Activated T-helper 17 cell treated with anti-CD3 and anti-CD28 coated beads, Interleukin-2, amount 50 U/mL, for 72 hours (primary cell): ENCODE measurements at regions not wholly inside any gene's neighbourhood (a gene's known extent, or its start where the extent isn't known, plus 50 kb on each side); places are given as distances from the start of the nearest gene placed in this dataset.

Source experiments
- ATAC-seq: fragments of 150-1000 bp; cut with Tn5 transposase; replicated peaks from 2 replicates; pipeline ENCODE4 v1.10.0; 2021; ENCODE audit warnings: mild to moderate bottlenecking, moderate library complexity
- H3K27ac Mint-ChIP-seq: one replicate; pipeline ENCODE4 v1.8.0; 2022; ENCODE audit warnings: mixed read lengths
- H3K27me3 Mint-ChIP-seq: one replicate; pipeline ENCODE4 v1.8.0; 2022; ENCODE audit warnings: mixed read lengths
- H3K36me3 Mint-ChIP-seq: one replicate; pipeline ENCODE4 v1.8.0; 2022; ENCODE audit warnings: low read depth, mild to moderate bottlenecking, mixed read lengths
- H3K4me1 Mint-ChIP-seq: one replicate; pipeline ENCODE4 v1.8.0; 2022; ENCODE audit warnings: mixed read lengths
- H3K4me3 Mint-ChIP-seq: one replicate; pipeline ENCODE4 v1.8.0; 2022; ENCODE audit warnings: mild to moderate bottlenecking, mixed read lengths
- H3K9me3 Mint-ChIP-seq: one replicate; pipeline ENCODE4 v1.8.0; 2022; ENCODE audit warnings: mixed read lengths

DNA sequence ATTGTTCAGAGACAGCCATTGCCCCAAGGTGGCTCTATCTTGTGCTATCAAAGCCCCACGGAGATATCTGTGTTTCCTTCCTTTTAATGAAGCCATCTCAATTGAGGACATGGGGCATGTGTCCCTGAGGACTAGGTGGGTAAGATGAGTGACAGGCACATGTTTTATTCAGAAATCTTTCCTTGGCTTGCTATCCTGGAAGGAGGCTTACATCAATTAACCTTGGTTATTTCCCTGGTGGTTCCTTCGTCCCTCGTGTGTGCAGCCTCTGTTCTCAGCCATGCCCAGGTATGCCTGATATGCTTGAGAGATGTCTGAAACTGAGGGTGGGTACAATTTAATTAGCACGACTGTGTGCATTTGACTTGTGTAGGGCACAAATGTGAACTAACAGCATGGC, 102.2 kb upstream of the TUT7 start:
- ATAC-seq = no peak
- H3K27me3 Mint-ChIP-seq = no peaks in the 10 kb centered on the region
- no peak overlapping the region for H3K27ac Mint-ChIP-seq
- no peak overlapping the region for H3K4me3 Mint-ChIP-seq
- H3K4me1 Mint-ChIP-seq = no peaks in the 10 kb centered on the region
- H3K9me3 Mint-ChIP-seq = no peaks in the 10 kb centered on the region
- H3K36me3 Mint-ChIP-seq = no peaks in the 10 kb centered on the region

DNA sequence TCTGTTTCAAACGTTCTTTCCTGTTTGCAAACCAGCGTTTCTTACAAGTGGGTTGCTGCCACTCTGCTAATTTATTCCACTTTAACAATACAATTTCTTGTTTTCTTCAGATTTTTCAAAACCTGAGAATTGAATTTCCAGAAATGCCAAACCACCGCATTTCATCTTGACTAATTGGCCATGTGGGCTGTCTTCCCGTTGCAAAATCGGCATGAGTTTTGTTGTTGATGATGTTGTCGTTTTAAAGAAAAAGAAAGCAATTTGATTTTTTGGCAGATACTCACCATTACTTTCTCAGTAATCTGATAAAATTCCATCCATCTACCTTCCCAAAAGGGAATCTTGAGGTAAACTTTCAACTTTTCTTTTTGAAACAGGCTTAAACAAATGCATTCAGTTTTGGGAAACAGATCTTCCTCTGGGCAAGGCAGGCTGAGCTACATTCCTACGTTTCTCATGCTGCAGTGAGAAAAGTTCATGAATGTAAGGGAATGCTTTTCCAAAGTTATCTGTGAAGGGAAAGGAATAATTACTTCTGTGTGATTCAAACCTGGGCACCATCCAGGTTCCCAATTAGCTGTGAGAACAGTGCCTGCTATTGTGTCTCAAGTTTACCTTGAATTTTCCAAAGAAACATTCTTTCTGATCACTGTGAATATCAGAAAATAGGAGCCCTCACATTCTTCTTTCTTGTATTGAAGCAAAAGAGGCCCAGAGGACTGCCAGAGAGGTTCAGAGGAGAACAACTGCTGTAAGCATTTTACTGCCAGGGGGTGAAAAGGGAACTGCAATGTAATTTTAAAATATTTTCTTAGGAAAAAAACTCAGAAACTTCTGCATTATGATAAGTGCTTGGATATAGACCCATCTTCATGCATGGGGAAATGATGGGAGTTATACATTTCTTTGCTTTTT, 100.7 kb upstream of the TUT7 start:
- Mint-ChIP-seq H3K9me3 (no peaks in the 10 kb centered on the region), H3K27me3 (no peaks in the 10 kb centered on the region), H3K4me3 (no peak overlapping the region), H3K36me3 (no peaks in the 10 kb centered on the region), H3K27ac (no peak overlapping the region), H3K4me1 (no peaks in the 10 kb centered on the region)
- ATAC-seq = no peak

DNA sequence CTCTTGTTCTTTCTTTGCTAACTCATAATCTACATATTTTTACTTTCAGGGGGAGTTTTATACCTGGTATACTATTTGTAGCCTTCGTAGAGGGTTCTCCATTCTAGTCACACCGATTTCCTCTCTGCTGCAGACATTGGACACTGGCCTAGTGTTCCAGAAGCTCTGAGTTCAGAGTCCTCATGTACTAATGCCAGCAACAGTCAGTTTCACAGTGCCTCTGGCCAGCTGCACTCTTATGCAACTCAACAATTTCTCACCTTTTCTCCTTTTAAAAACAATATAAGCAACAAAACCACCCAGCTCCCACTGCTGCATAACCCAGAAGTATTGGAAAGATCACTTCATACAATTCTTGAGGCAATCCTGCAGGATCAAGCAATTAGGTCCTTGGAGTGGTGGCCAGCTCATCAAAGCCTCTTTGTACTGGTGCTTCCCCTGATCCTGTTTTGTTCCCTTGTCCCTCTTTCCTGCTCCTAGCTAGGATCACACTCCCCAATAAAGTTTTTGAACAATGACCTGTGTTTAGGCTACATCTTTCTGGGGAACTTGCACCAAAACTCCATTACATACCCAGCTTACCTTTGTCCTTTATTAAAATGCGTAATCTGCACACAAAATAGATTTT, 98.1 kb upstream of the TUT7 start:
- Mint-ChIP-seq H3K4me1 (no peaks in the 10 kb centered on the region), H3K36me3 (no peaks in the 10 kb centered on the region), H3K27ac (no peak overlapping the region), H3K9me3 (no peaks in the 10 kb centered on the region), H3K27me3 (no peaks in the 10 kb centered on the region), H3K4me3 (no peak overlapping the region)
- no peak for ATAC-seq

DNA sequence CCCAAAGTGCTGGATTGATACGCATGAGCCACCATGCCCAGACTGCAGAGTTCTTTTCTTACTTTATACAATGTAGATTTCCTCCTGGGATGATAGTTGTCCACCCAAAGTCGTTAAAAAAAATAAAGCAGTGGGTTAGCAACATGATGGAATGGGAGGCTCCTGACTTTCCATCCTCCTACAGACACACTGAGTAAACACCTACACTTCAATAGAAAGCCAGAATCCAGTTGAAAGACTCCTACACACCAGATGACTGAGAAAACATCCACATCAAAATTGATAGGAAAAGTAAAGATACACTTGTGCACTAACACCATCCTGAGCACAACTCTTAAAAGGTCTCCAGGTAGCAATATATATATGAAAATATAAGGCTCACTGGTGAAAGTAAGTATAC, 95.0 kb upstream of the TUT7 start:
- Mint-ChIP-seq H3K27me3 (peaks cover 13% of the 10 kb centered on the region), H3K36me3 (no peaks in the 10 kb centered on the region), H3K27ac (no peak overlapping the region), H3K9me3 (no peaks in the 10 kb centered on the region), H3K4me1 (no peaks in the 10 kb centered on the region), H3K4me3 (no peak overlapping the region)
- no peak for ATAC-seq

DNA sequence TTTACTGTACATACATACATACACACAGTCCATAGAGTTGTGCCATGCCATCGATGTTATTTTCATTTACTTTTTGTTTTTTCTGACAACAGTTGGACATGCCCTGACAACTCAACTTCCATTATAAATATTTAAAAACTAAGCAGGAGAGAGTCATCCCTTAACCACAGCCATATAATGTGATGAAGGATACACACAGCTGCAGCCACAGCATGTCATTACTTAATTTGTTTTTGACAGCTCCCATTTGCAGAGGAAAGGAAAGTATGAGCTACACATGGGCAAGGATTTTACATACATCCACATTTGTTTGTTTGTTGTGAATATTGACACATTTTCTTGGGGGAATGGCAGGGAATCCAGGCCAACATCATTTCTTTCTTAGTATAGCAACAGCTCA, 91.5 kb upstream of the TUT7 start:
- Mint-ChIP-seq H3K4me1 (no peaks in the 10 kb centered on the region), H3K4me3 (no peak overlapping the region), H3K36me3 (no peaks in the 10 kb centered on the region), H3K27me3 (peaks cover 23% of the 10 kb centered on the region), H3K9me3 (no peaks in the 10 kb centered on the region), H3K27ac (no peak overlapping the region)
- ATAC-seq = no peak

DNA sequence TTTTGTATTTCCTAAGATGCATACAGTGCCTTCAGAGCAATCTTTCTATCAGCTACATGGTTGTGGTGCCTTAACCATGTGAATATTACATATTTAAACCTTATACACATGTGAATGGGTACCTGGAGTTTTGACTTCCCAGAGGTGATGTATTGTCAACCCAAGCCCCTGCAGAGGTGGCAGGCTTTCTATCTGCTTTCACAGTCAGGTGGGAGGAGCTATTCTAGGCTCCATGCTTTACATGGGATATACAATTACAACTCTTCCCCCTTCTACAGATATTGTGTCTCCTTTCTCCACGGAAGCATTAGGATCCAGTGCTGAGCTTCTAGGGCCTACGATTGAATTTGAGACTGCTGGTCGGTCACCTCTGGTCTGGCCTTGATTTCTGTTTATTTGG, 89.8 kb upstream of the TUT7 start:
- no peaks in the 10 kb centered on the region for H3K36me3 Mint-ChIP-seq
- H3K4me1 Mint-ChIP-seq = no peaks in the 10 kb centered on the region
- peaks cover 23% of the 10 kb centered on the region for H3K27me3 Mint-ChIP-seq
- no peak for ATAC-seq
- no peaks in the 10 kb centered on the region for H3K9me3 Mint-ChIP-seq
- H3K27ac Mint-ChIP-seq = no peak overlapping the region
- H3K4me3 Mint-ChIP-seq = no peak overlapping the region

DNA sequence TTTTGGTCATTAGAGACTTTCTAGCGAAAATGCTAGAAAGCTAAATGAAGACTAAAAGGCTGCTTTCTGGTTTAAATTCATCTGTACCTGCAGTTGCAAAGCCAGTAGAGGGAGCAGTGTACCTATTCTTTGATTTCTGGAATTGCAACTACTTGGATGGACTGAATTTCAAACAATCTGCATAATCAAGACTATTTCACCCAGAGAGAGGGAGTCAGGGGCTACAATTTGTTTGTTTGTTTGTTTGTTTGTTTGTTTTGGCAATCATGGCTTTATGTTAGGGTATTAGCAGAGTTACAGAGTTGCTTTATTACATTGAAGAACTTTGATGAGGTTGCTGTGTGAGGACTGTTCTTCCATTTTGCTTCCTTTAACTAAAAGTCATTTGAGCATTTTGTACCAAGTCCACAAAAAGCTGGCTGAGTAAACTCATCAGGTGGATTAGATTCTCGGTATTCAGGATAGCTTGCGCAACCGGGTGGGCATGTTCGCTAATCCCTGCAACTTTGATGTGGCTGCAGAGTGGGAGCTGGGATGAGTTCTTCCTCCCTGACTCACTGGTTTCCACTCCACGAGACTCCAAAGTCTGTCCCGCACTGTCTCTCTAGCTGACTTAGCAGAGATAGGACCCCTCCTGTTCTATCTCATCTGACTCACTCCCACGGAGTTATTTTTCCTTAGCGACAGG, 80.0 kb upstream of the TUT7 start:
- H3K27me3 Mint-ChIP-seq = peaks cover 15% of the 10 kb centered on the region
- no peak overlapping the region for H3K27ac Mint-ChIP-seq
- H3K4me3 Mint-ChIP-seq = no peak overlapping the region
- no peaks in the 10 kb centered on the region for H3K4me1 Mint-ChIP-seq
- ATAC-seq = no peak
- no peaks in the 10 kb centered on the region for H3K36me3 Mint-ChIP-seq
- H3K9me3 Mint-ChIP-seq = peaks cover 4% of the 10 kb centered on the region

DNA sequence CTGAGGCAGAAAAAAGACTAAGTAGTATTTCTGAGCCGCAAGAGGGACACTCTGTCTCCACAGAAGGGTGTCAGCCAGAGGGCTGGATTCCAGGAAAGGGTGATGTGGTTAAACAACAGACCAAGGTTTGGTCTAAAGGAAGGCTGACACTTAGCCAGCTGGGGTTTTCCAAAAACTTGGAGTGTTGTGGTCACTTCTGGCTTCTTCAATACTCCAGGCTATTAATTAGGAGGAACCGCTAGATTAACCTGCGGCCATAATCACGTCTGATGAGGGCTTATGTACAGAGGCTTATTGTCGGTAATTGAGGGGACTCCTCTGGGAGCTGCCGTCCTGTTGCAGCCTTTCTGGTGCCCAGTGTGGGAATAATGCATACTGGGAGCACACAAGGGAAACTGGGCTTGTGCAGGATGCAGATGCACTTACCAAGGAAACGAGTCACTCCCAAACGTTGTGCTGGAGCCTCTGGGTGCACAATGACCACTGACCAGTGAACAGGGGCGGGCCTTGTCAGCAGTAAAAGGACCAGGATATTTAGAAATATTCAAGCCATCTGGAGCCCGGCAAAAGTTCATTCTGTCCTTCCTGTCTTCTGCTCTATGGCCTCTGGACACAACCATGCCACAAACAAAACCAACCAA, 70.2 kb upstream of the TUT7 start:
- no peaks in the 10 kb centered on the region for H3K36me3 Mint-ChIP-seq
- no peaks in the 10 kb centered on the region for H3K9me3 Mint-ChIP-seq
- no peaks in the 10 kb centered on the region for H3K4me1 Mint-ChIP-seq
- ATAC-seq = no peak
- no peak overlapping the region for H3K27ac Mint-ChIP-seq
- H3K4me3 Mint-ChIP-seq = no peak overlapping the region
- peaks cover 7% of the 10 kb centered on the region for H3K27me3 Mint-ChIP-seq

DNA sequence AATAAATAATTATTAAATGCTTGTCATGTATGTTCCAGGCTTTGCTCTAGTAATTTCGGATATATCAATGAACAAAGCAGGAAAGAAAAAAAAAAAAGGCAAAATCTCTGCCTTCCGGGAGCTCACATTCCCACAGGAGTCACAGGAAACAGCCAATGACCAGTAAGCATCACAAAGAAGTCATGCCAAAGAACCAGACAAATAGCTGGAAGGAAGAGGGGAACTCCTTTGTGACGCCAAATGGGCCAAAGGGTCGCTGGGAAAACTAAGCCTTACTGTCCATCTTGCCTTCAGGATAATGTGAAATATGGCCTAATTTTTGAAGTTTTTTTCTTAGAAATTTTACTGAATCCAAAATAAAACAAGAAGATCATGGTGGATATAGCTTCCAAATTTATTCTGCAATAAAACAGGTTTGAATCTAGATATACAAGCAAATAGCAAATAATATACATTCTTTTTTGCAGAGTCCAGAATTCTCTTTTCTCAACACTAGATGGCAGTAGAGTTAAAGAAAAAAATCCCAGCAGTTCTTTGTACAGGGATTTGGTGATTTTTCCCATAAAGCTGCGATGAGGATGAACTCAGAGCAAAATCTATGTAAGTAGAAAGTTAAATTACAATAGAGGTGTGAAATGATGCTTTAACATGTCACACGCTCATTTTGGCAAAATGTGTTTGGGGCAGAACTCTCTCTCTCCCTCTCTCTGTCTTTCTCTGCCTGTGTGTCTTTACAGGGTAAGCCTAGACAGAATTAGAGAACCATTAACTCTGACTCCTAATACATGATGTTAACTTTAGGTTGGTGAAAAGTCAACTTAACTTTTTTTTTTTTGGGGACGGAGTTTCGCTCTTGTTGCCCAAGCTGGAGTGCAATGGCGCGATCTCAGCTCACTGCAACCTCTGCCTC, 60.0 kb upstream of the TUT7 start:
- H3K27ac Mint-ChIP-seq = no peak overlapping the region
- H3K4me3 Mint-ChIP-seq = no peak overlapping the region
- H3K36me3 Mint-ChIP-seq = no peaks in the 10 kb centered on the region
- H3K4me1 Mint-ChIP-seq = no peaks in the 10 kb centered on the region
- H3K9me3 Mint-ChIP-seq = no peaks in the 10 kb centered on the region
- H3K27me3 Mint-ChIP-seq = peaks cover 12% of the 10 kb centered on the region
- ATAC-seq = no peak

DNA sequence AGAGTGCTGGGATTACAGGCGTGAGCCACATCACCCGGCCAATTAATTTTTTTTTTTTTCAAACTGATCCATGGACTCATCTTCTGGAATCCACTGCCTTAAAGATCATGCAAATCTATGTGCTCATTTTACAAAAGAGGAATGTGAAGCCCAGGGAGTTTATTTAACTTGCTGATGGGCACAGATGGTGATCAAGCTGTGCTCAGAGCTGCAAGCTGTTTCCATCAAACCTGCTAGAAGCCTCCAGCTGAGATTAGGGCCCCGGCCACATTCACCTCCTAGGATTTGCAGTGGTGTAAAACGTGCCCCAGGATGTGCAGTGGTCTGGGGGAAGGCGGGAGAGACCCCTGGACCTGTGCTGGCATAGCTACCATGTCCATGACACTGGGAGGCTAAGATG, 56.1 kb upstream of the TUT7 start:
- Mint-ChIP-seq H3K27ac (no peak overlapping the region), H3K27me3 (peaks cover 15% of the 10 kb centered on the region), H3K4me3 (no peak overlapping the region), H3K9me3 (no peaks in the 10 kb centered on the region), H3K4me1 (peaks cover 8% of the 10 kb centered on the region), H3K36me3 (no peaks in the 10 kb centered on the region)
- ATAC-seq = no peak

DNA sequence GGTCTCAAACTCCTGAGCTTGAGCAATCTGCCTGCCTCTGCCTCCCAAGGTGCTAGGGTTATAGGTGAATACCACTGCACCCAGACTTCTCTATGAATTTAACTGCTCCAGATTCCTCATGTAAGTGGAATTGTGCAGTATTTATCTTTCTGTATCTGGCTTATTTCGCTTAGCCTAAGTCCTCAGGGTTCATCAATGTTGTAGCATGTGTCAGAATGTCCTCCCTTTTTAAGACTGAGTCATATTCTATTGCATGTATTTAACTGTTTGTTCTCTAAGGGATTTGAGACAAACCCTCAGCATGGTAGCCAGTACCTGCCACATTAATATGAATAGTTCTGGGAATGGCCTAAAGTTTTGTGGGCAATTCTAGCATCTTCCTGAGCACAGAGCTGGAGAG, 53.9 kb upstream of the TUT7 start:
- Mint-ChIP-seq H3K27ac (no peak overlapping the region), H3K36me3 (no peaks in the 10 kb centered on the region), H3K27me3 (peaks cover 20% of the 10 kb centered on the region), H3K4me3 (no peak overlapping the region), H3K4me1 (peaks cover 8% of the 10 kb centered on the region), H3K9me3 (no peaks in the 10 kb centered on the region)
- no peak for ATAC-seq

DNA sequence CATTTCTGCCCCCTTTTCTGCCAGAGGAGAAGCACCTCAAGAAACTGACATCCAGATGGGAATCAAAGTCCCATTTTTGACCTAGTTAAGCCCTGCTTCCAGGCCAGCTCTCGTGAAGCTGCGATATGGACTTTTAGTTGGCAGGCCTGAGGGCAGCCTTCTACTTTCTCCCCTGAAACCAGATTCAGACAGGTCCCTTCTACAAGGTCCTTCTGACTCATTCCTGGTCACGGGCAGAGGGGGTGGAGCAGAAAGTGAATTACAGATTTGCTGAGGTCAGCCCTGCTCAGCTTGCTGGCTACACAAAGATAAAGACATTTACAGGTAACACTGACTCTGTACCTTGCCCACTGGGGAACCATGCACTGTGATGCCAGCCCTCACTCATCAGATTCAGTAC, 52.8 kb upstream of the TUT7 start:
- Mint-ChIP-seq H3K4me1 (peaks cover 12% of the 10 kb centered on the region), H3K36me3 (no peaks in the 10 kb centered on the region), H3K27ac (no peak overlapping the region), H3K27me3 (peaks cover 20% of the 10 kb centered on the region), H3K4me3 (peak overlapping the region; percentile 76), H3K9me3 (no peaks in the 10 kb centered on the region)
- ATAC-seq = peak; percentile 64

DNA sequence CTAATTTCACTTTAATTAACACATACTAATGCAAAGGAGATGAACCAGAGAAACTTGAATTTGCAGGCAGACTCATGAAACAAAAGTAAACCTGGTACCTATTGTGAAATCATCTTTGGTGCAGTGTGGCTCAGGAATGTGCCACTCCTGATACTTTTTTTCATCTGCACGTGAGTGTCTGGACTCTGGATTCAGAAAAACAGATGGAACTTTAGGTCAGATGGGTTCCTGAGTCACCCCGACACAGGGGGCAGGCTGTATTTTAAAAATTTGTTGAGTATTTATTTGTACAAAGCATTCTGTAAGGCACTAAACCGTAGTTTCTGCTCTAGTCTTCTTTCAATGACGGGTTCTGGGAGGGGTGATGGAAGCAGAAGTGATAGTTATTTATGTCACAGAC, 52.2 kb upstream of the TUT7 start:
- peak overlapping the region; percentile 86 for H3K27ac Mint-ChIP-seq
- peak overlapping the region; percentile 76 for H3K4me3 Mint-ChIP-seq
- peaks cover 20% of the 10 kb centered on the region for H3K27me3 Mint-ChIP-seq
- peaks cover 12% of the 10 kb centered on the region for H3K4me1 Mint-ChIP-seq
- ATAC-seq = no peak
- no peaks in the 10 kb centered on the region for H3K36me3 Mint-ChIP-seq
- H3K9me3 Mint-ChIP-seq = no peaks in the 10 kb centered on the region

DNA sequence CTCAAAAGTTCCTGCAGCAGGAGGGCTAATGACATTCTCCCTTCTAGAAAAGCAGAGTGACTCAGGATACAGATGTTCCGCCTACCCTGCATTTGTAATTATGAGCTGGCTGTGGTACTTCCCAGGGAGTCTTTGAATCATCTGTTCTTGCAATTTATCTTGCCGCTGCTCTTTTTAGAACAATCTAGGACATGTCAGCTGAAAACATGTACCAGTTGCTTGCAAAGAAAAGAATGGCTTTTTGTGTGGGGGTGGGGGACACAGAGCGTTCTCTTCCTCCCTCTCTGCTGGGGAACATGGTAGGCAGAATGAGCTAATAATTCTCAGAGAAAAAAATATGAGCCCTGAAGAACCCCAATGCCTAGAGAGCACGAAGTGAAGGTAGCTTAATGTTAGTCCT, 51.7 kb upstream of the TUT7 start:
- peaks cover 18% of the 10 kb centered on the region for H3K27me3 Mint-ChIP-seq
- ATAC-seq = peak; percentile 94
- peak overlapping the region; percentile 76 for H3K4me3 Mint-ChIP-seq
- H3K9me3 Mint-ChIP-seq = no peaks in the 10 kb centered on the region
- H3K4me1 Mint-ChIP-seq = peaks cover 12% of the 10 kb centered on the region
- peak overlapping the region; percentile 86 for H3K27ac Mint-ChIP-seq
- no peaks in the 10 kb centered on the region for H3K36me3 Mint-ChIP-seq
